CD4-positive, alpha-beta T cell treated with Interleukin-4 for 4 hours (primary cell): ENCODE measurements at regions not wholly inside any gene's neighbourhood (a gene's known extent, or its start where the extent isn't known, plus 50 kb on each side); places are given as distances from the start of the nearest gene placed in this dataset.
"Not testable (repeated sequence)": the region's sequence is repeated elsewhere in the genome, so short reads cannot be mapped to it uniquely, and the experiment has no call there.

Source experiments
- DNase-seq: peaks from one replicate; pipeline ENCODE4 v3.0.0-alpha.2; 2020

GRCh38 chr2:41329040-41329439 is 718.8 kb upstream of the PKDCC start:
- no peak for DNase-seq

GRCh38 chr2:41334159-41334558 is 713.7 kb upstream of the PKDCC start:
- DNase-seq = no peak

GRCh38 chr2:41335573-41335972 is 712.2 kb upstream of the PKDCC start:
- DNase-seq = not testable (repeated sequence)

- no peak for DNase-seq
Measured at GRCh38 chr2:41337956-41338355, 709.9 kb upstream of the PKDCC start.

- DNase-seq = no peak
Measured at GRCh38 chr2:41344529-41344928, 703.3 kb upstream of the PKDCC start.

- DNase-seq = no peak
Measured at GRCh38 chr2:41353060-41353459, 694.8 kb upstream of the PKDCC start.

GRCh38 chr2:41355794-41356193 is 692.0 kb upstream of the PKDCC start:
- no peak for DNase-seq

GRCh38 chr2:41364842-41365241 is 683.0 kb upstream of the PKDCC start:
- DNase-seq = no peak

- DNase-seq = no peak
Measured at GRCh38 chr2:41375901-41376300, 671.9 kb upstream of the PKDCC start.

GRCh38 chr2:41377837-41378236 is 670.0 kb upstream of the PKDCC start:
- no peak for DNase-seq

GRCh38 chr2:41378420-41378819 is 669.4 kb upstream of the PKDCC start:
- no peak for DNase-seq

- no peak for DNase-seq
Measured at GRCh38 chr2:41379496-41380221, 668.2 kb upstream of the PKDCC start.

GRCh38 chr2:41381701-41382100 is 666.1 kb upstream of the PKDCC start:
- no peak for DNase-seq

GRCh38 chr2:41387519-41387918 is 660.3 kb upstream of the PKDCC start:
- DNase-seq = no peak

GRCh38 chr2:41393621-41394020 is 654.2 kb upstream of the PKDCC start:
- DNase-seq = no peak

- no peak for DNase-seq
Measured at GRCh38 chr2:41394541-41394940, 653.3 kb upstream of the PKDCC start.

- no peak for DNase-seq
Measured at GRCh38 chr2:41395692-41396091, 652.1 kb upstream of the PKDCC start.

- no peak for DNase-seq
Measured at GRCh38 chr2:41399437-41400087, 648.3 kb upstream of the PKDCC start.

- DNase-seq = no peak
Measured at GRCh38 chr2:41400088-41400665, 647.6 kb upstream of the PKDCC start.

GRCh38 chr2:41405441-41405840 is 642.4 kb upstream of the PKDCC start:
- no peak for DNase-seq

GRCh38 chr2:41409328-41409727 is 638.5 kb upstream of the PKDCC start:
- no peak for DNase-seq

- no peak for DNase-seq
Measured at GRCh38 chr2:41410011-41410410, 637.8 kb upstream of the PKDCC start.

- DNase-seq = no peak
Measured at GRCh38 chr2:41413813-41414485, 633.9 kb upstream of the PKDCC start.
